Kidney (tissue), 13 donors: ENCODE measurements at regions not wholly inside any gene's neighbourhood (a gene's known extent, or its start where the extent isn't known, plus 50 kb on each side); places are given as distances from the start of the nearest gene placed in this dataset.

ENCODE experiments used
- DNase-seq, 5 donors: peaks; one replicate each; pipeline ENCODE4 v3.0.0-alpha.2; 2013 to 2020
- FAIRE-seq: peaks from 2 replicates; lab custom pipeline; 2012; peaks lifted over from hg19 to GRCh38; lab: Jason Lieb, UNC
- H3K27ac ChIP-seq, 2 donors: one replicate each; pipeline ENCODE4 v1.7.0; 2013; ENCODE audit warnings: low read depth in 2 of 2, low read length in 2 of 2, inconsistent platforms in 1 of 2
- H3K27me3 ChIP-seq: one replicate; pipeline ENCODE4 v1.7.1; 2013; ENCODE audit warnings: low read length, inconsistent platforms; ENCODE audit not compliant: control insufficient read depth, insufficient read depth
- H3K36me3 ChIP-seq, 3 donors: one replicate each; pipeline versions ENCODE4 v1.7.0 to v1.7.1; 2013; ENCODE audit warnings: low read length in 3 of 3, control low read depth in 1 of 3, inconsistent platforms in 1 of 3; ENCODE audit not compliant: insufficient read depth in 3 of 3, control insufficient read depth in 2 of 3
- H3K4me1 ChIP-seq, 3 donors: one replicate each; pipeline versions ENCODE4 v1.7.0 to v1.7.1; 2013; ENCODE audit warnings: low read length in 3 of 3, inconsistent platforms in 1 of 3, low read depth in 1 of 3; ENCODE audit not compliant: control insufficient read depth in 2 of 3, insufficient read depth in 2 of 3
- H3K4me3 ChIP-seq, 3 donors: one replicate each; pipeline versions ENCODE4 v1.7.0 to v1.8.1; 2013; ENCODE audit warnings: low read length in 3 of 3, control low read depth in 1 of 3, inconsistent platforms in 1 of 3
- H3K9ac ChIP-seq, 3 donors: one replicate each; pipeline versions ENCODE4 v1.7.0 to v1.7.1; 2013; ENCODE audit warnings: low read length in 3 of 3, control low read depth in 1 of 3, inconsistent platforms in 1 of 3
- H3K9me3 ChIP-seq, 3 donors: one replicate each; pipeline versions ENCODE4 v1.7.0 to v1.7.1; 2013; ENCODE audit warnings: low read length in 3 of 3, control low read depth in 1 of 3, inconsistent platforms in 1 of 3; ENCODE audit not compliant: control insufficient read depth in 2 of 3, insufficient read depth in 1 of 3
- intact Hi-C: fragments of 100-400 bp; cut with DNase I; formaldehyde crosslinking; loops from one replicate; pipeline ENCODE4 v1.11.1; 2022
- TF ChIP-seq, protein P1 (sequence below): IDR thresholded peaks from 3 replicates; pipeline ENCODE4 v1.5.1; 2012; ENCODE audit warnings: mild to moderate bottlenecking, moderate library complexity, borderline replicate concordance; ENCODE audit not compliant: insufficient read depth; ENCODE audit errors: extremely low read depth
- donor health status: control.
- donor health status: control.
- donor health status: control.
- donor health status: control.
- donor health status: control.
- donor health status: DM: yes; HTN: yes; CAD: no.
- donor health status: Normal renal cell carcinoma (clear cell type).

DNA sequence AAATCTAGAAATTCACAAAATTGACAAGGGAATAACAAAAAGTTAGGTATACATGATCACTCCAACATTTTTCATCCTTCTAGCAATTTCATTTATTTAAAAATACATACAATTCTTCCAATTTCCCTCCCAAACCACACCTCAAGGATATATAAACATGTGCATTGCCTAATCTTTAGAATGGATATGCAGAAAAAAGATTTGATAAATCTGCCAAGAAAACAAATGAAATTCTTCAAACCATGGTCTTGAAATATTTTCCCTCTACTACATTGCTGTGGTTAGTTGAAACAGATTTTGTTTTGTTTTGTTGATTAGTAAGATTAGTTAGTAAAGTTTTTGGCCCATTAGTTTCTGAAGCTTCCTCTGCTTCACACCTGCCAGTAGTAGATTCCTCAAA is 703.3 kb upstream of the CCDC179 start:
- TF ChIP-seq, protein P1, sequence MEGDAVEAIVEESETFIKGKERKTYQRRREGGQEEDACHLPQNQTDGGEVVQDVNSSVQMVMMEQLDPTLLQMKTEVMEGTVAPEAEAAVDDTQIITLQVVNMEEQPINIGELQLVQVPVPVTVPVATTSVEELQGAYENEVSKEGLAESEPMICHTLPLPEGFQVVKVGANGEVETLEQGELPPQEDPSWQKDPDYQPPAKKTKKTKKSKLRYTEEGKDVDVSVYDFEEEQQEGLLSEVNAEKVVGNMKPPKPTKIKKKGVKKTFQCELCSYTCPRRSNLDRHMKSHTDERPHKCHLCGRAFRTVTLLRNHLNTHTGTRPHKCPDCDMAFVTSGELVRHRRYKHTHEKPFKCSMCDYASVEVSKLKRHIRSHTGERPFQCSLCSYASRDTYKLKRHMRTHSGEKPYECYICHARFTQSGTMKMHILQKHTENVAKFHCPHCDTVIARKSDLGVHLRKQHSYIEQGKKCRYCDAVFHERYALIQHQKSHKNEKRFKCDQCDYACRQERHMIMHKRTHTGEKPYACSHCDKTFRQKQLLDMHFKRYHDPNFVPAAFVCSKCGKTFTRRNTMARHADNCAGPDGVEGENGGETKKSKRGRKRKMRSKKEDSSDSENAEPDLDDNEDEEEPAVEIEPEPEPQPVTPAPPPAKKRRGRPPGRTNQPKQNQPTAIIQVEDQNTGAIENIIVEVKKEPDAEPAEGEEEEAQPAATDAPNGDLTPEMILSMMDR = no peak
- intact Hi-C loops = no loop called here
- no peak overlapping the region for H3K9ac ChIP-seq
- H3K4me1 ChIP-seq = no peaks in the 10 kb centered on the region
- no peak overlapping the region for H3K4me3 ChIP-seq
- H3K9me3 ChIP-seq = no peaks in the 10 kb centered on the region
- DNase-seq (no peak), FAIRE-seq (no peak)
- H3K36me3 ChIP-seq = no peaks in the 10 kb centered on the region
- no peaks in the 10 kb centered on the region for H3K27me3 ChIP-seq
- H3K27ac ChIP-seq = no peak overlapping the region

DNA sequence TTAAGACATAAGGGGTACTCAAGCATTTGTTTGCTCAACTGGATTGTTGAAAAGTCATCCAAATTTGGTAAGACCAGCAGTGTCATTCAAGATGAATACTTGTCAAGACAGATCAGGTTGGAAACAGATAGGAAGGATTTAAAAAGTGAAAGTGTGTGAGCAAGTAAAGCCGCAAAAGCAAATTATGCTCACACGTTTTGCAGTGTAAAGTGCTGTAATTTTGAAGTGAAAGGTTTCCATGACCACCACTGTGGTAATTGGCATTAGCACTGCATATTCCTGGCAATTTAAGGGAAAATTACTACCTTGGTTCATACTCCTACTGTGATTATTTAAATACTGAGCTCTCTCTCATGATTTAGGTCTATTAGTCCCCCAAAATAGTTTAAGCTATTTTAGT is 704.1 kb upstream of the CCDC179 start:
- FAIRE-seq (no peak), DNase-seq (no peak)
- intact Hi-C loops = no loop called here
- H3K4me3 ChIP-seq = no peak overlapping the region
- no peaks in the 10 kb centered on the region for H3K36me3 ChIP-seq
- no peak overlapping the region for H3K9ac ChIP-seq
- H3K27me3 ChIP-seq = no peaks in the 10 kb centered on the region
- no peaks in the 10 kb centered on the region for H3K9me3 ChIP-seq
- no peak overlapping the region for H3K27ac ChIP-seq
- TF ChIP-seq, protein P1 = no peak
- H3K4me1 ChIP-seq = no peaks in the 10 kb centered on the region

DNA sequence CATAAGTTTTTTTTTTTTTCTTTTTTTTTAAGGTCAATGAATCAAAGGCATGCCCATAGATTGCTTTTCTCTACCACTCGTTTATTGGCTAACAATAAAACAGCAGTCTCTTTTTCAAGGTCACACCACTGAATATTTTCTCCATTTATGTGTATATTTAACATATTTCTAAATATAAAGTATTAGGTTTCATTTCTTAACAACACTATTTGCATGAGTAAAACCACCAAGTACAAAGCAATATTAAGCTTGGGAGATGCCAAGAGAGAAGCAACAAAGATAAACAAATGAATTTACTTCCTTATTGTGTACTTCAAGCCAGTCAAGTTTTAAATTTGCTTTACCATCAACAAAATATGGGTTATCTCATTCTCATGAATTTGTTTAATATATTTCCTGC is 708.9 kb upstream of the CCDC179 start:
- Histone ChIP-seq H3K36me3 (no peaks in the 10 kb centered on the region), H3K4me3 (no peak overlapping the region), H3K27ac (no peak overlapping the region), H3K4me1 (no peaks in the 10 kb centered on the region), H3K9me3 (no peaks in the 10 kb centered on the region), H3K27me3 (no peaks in the 10 kb centered on the region), H3K9ac (no peak overlapping the region)
- DNase-seq (no peak), FAIRE-seq (no peak)
- intact Hi-C loops = no loop called here
- TF ChIP-seq, protein P1 = no peak

DNA sequence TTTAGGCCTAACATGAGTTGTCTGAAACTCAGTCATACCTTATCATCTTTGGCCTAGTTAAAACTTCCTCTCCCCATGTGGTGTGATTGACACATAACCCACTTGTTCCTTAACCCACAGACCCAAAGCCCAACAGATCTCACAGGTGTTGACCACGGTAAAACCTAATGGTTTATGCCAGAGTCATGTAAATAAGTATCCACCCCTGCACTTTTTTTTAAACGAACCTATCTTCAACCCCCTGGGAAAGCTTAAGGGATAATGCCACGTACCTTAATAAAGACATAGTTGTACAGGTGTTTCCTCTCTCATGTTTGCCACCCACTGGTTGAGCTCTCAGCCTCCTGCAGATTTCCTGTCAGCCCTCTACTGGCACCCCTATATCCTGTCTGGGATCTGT is 709.3 kb upstream of the CCDC179 start:
- H3K36me3 ChIP-seq = no peaks in the 10 kb centered on the region
- H3K27ac ChIP-seq = no peak overlapping the region
- H3K4me1 ChIP-seq = no peaks in the 10 kb centered on the region
- H3K9me3 ChIP-seq = no peaks in the 10 kb centered on the region
- FAIRE-seq (no peak), DNase-seq (no peak)
- H3K9ac ChIP-seq = no peak overlapping the region
- TF ChIP-seq, protein P1 = no peak
- H3K27me3 ChIP-seq = no peaks in the 10 kb centered on the region
- intact Hi-C loops = no loop called here
- H3K4me3 ChIP-seq = no peak overlapping the region
